ENCODE measurements at regions not wholly inside any gene's neighbourhood (a gene's known extent, or its start where the extent isn't known, plus 50 kb on each side); places are given as distances from the start of the nearest gene placed in this dataset.

DNA sequence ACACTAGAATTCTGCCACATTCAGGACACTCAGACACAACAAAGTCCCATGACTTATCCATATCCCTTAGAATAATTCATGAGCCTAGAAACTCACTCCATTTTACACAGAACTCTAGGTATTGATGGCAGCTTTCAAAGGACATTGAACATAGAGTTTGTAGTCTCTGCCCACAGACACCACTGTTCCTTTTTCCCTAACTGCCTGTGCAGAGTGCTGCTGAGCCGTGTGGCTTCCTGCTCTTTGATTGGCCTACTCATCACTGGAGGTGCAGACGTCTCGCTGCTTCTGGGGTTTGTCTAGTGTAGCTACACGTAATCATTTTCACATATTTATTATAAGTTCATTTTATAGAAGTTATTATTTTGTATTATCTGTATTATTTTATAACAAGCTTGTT is 407.6 kb downstream of the PREX1 start:
- TF ChIP-seq POLR2A (IDR thresholded peaks at IDR 0.05) = no peak
- TF ChIP-seq, protein P1, sequence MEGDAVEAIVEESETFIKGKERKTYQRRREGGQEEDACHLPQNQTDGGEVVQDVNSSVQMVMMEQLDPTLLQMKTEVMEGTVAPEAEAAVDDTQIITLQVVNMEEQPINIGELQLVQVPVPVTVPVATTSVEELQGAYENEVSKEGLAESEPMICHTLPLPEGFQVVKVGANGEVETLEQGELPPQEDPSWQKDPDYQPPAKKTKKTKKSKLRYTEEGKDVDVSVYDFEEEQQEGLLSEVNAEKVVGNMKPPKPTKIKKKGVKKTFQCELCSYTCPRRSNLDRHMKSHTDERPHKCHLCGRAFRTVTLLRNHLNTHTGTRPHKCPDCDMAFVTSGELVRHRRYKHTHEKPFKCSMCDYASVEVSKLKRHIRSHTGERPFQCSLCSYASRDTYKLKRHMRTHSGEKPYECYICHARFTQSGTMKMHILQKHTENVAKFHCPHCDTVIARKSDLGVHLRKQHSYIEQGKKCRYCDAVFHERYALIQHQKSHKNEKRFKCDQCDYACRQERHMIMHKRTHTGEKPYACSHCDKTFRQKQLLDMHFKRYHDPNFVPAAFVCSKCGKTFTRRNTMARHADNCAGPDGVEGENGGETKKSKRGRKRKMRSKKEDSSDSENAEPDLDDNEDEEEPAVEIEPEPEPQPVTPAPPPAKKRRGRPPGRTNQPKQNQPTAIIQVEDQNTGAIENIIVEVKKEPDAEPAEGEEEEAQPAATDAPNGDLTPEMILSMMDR (IDR thresholded peaks at IDR 0.05) = no peak
